ENCODE measurements at regions not wholly inside any gene's neighbourhood (a gene's known extent, or its start where the extent isn't known, plus 50 kb on each side); places are given as distances from the start of the nearest gene placed in this dataset.

- no peak for TF ChIP-seq CTCF (conservative IDR thresholded peaks at IDR 0.05)
- no peak for TF ChIP-seq ZFX (IDR thresholded peaks at IDR 0.05)
Observed at GRCh38 chr10:2659660-2660209, 407.6 kb upstream of the PFKP start.

Measured in C4-2B (cell line).